ENCODE measurements at regions not wholly inside any gene's neighbourhood (a gene's known extent, or its start where the extent isn't known, plus 50 kb on each side); places are given as distances from the start of the nearest gene placed in this dataset.
"Not testable (repeated sequence)": the region's sequence is repeated elsewhere in the genome, so short reads cannot be mapped to it uniquely, and the experiment has no call there.

GRCh38 chr5:92616085-92616484 lies 964.9 kb downstream of the NR2F1-AS1 start:
- Histone ChIP-seq H3K4me3 (ENCODE audit: low read length) (no peak overlapping the region), H3K9ac (ENCODE audit: low read length) (no peak overlapping the region), H3K27ac (ENCODE audit: low read length) (no peak overlapping the region), H2AFZ (ENCODE audit: low read depth, low read length) (no peak overlapping the region), H3K4me2 (ENCODE audit: low read length) (no peak overlapping the region), H4K20me1 (ENCODE audit: insufficient read depth, low read length) (no peaks in the 10 kb centered on the region), H3K9me3 (ENCODE audit: insufficient read depth, low read length) (no peaks in the 10 kb centered on the region), H3K27me3 (ENCODE audit: low read depth, low read length) (no peaks in the 10 kb centered on the region), H3K4me1 (ENCODE audit: low read length) (no peaks in the 10 kb centered on the region), H3K79me2 (ENCODE audit: low read length) (no peaks in the 10 kb centered on the region), H3K36me3 (replicated peaks; ENCODE audit: low read depth, low read length) (no peaks in the 10 kb centered on the region)
- TF ChIP-seq CTCF (IDR thresholded peaks at IDR 0.05; ENCODE audit: low read depth, low read length) (no peak), EZH2phosphoT487 (IDR thresholded peaks at IDR 0.05; ENCODE audit: low read depth) (no peak)

GRCh38 chr5:92613546-92613945 lies 967.5 kb downstream of the NR2F1-AS1 start:
- H4K20me1 ChIP-seq (ENCODE audit: insufficient read depth, low read length) = no peaks in the 10 kb centered on the region
- H3K4me3 ChIP-seq (ENCODE audit: low read length) = no peak overlapping the region
- H2AFZ ChIP-seq (ENCODE audit: low read depth, low read length) = no peak overlapping the region
- no peaks in the 10 kb centered on the region for H3K9me3 ChIP-seq (ENCODE audit: insufficient read depth, low read length)
- H3K4me2 ChIP-seq (ENCODE audit: low read length) = no peak overlapping the region
- H3K4me1 ChIP-seq (ENCODE audit: low read length) = no peaks in the 10 kb centered on the region
- TF ChIP-seq CTCF (IDR thresholded peaks at IDR 0.05; ENCODE audit: low read depth, low read length) (no peak), EZH2phosphoT487 (IDR thresholded peaks at IDR 0.05; ENCODE audit: low read depth) (no peak)
- H3K27ac ChIP-seq (ENCODE audit: low read length) = no peak overlapping the region
- no peak overlapping the region for H3K9ac ChIP-seq (ENCODE audit: low read length)
- H3K79me2 ChIP-seq (ENCODE audit: low read length) = no peaks in the 10 kb centered on the region
- no peaks in the 10 kb centered on the region for H3K36me3 ChIP-seq (replicated peaks; ENCODE audit: low read depth, low read length)
- H3K27me3 ChIP-seq (ENCODE audit: low read depth, low read length) = no peaks in the 10 kb centered on the region

GRCh38 chr5:92610435-92610834 lies 970.6 kb downstream of the NR2F1-AS1 start:
- H3K9me3 ChIP-seq (ENCODE audit: insufficient read depth, low read length); H3K27me3 ChIP-seq (ENCODE audit: low read depth, low read length); H3K27ac ChIP-seq (ENCODE audit: low read length); H3K9ac ChIP-seq (ENCODE audit: low read length); H3K36me3 ChIP-seq (replicated peaks; ENCODE audit: low read depth, low read length); H3K4me1 ChIP-seq (ENCODE audit: low read length); H3K4me2 ChIP-seq (ENCODE audit: low read length); H4K20me1 ChIP-seq (ENCODE audit: insufficient read depth, low read length); H3K79me2 ChIP-seq (ENCODE audit: low read length); H2AFZ ChIP-seq (ENCODE audit: low read depth, low read length); H3K4me3 ChIP-seq (ENCODE audit: low read length): not testable (repeated sequence)

- Histone ChIP-seq H4K20me1 (ENCODE audit: insufficient read depth, low read length) (no peaks in the 10 kb centered on the region), H3K9me3 (ENCODE audit: insufficient read depth, low read length) (no peaks in the 10 kb centered on the region), H3K4me1 (ENCODE audit: low read length) (no peaks in the 10 kb centered on the region), H3K4me2 (ENCODE audit: low read length) (no peak overlapping the region), H3K27me3 (ENCODE audit: low read depth, low read length) (no peaks in the 10 kb centered on the region), H3K9ac (ENCODE audit: low read length) (no peak overlapping the region), H3K27ac (ENCODE audit: low read length) (no peak overlapping the region), H2AFZ (ENCODE audit: low read depth, low read length) (no peak overlapping the region), H3K36me3 (replicated peaks; ENCODE audit: low read depth, low read length) (no peaks in the 10 kb centered on the region), H3K4me3 (ENCODE audit: low read length) (no peak overlapping the region), H3K79me2 (ENCODE audit: low read length) (no peaks in the 10 kb centered on the region)
- TF ChIP-seq EZH2phosphoT487 (IDR thresholded peaks at IDR 0.05; ENCODE audit: low read depth) (no peak), CTCF (IDR thresholded peaks at IDR 0.05; ENCODE audit: low read depth, low read length) (no peak)
These were observed 975.4 kb downstream of the NR2F1-AS1 start for GRCh38 chr5:92605591-92605990.

Measured in OCI-LY3 (cell line).